Osteoblast (primary cell): ENCODE measurements at regions not wholly inside any gene's neighbourhood (a gene's known extent, or its start where the extent isn't known, plus 50 kb on each side); places are given as distances from the start of the nearest gene placed in this dataset.

ENCODE experiments used
- DNase-seq: peaks from one replicate; pipeline ENCODE4 v3.0.0; 2011; ENCODE audit warnings: low spot score, mixed read lengths; ENCODE audit not compliant: insufficient read length; ENCODE audit errors: missing footprints
- H2AFZ ChIP-seq: 2 replicates; pipeline ENCODE4 v1.6.0; 2011; ENCODE audit warnings: mild to moderate bottlenecking, low read length
- H3K27ac ChIP-seq: 2 replicates; pipeline ENCODE4 v1.5.1; 2011; ENCODE audit warnings: mild to moderate bottlenecking, low read depth, low read length, moderate library complexity
- H3K27me3 ChIP-seq: 2 replicates; pipeline ENCODE4 v1.6.0; 2012; ENCODE audit warnings: mild to moderate bottlenecking, control low read depth, inconsistent platforms, low read length, moderate library complexity; ENCODE audit not compliant: insufficient read depth
- H3K36me3 ChIP-seq: 2 replicates; pipeline ENCODE4 v1.5.1; 2011; ENCODE audit warnings: mild to moderate bottlenecking, low read length, control low read depth, moderate library complexity; ENCODE audit not compliant: insufficient read depth
- H3K4me1 ChIP-seq: 2 replicates; pipeline ENCODE4 v1.5.1; 2011; ENCODE audit warnings: mild to moderate bottlenecking, low read length, control low read depth, moderate library complexity; ENCODE audit not compliant: insufficient read depth
- H3K4me2 ChIP-seq: 2 replicates; pipeline ENCODE4 v1.6.0; 2011; ENCODE audit warnings: mild to moderate bottlenecking, low read length; ENCODE audit not compliant: insufficient read depth
- H3K4me3 ChIP-seq: fragments of 200-600 bp; sonication (generic); 3 replicates; pipeline ENCODE4 v1.5.1; 2012; ENCODE audit warnings: mild to moderate bottlenecking, low read length, inconsistent platforms; ENCODE audit not compliant: insufficient read depth
- H3K79me2 ChIP-seq: 2 replicates; pipeline ENCODE4 v1.6.0; 2012; ENCODE audit warnings: mild to moderate bottlenecking, low read length, control low read depth, inconsistent platforms; ENCODE audit not compliant: insufficient read depth
- H3K9me3 ChIP-seq: 2 replicates; pipeline ENCODE4 v1.5.1; 2011; ENCODE audit warnings: low read depth, low read length, control low read depth
- H4K20me1 ChIP-seq: 2 replicates; pipeline ENCODE4 v1.6.0; 2012; ENCODE audit warnings: mild to moderate bottlenecking, low read length, control low read depth; ENCODE audit not compliant: insufficient read depth
- TF ChIP-seq, protein P1 (sequence below): IDR thresholded peaks from 2 replicates; pipeline ENCODE4 v1.5.1; 2011; ENCODE audit warnings: mild to moderate bottlenecking, low read depth, low read length, moderate library complexity; ENCODE audit errors: extremely low read depth

DNA sequence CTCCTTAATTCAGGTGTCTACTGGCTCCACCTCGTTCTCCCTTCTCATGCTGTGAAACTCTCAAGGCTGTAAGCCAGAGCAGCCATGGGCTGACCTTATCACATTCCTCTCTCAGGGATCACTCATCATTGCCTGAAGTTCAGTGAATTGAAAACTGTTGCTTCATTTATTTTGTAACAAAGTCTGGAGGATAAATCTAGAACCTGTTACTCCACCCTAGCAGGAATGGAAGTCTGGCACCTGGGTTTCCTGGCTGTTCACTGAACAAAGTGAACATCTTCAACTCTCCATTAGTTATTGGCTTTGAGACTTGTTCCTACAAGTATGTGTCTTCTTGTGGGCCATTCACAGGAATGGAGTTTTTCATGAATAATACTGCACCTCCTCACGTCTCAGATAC is 584.1 kb downstream of the PTPRU start:
- no peak overlapping the region for H3K4me3 ChIP-seq
- H3K36me3 ChIP-seq, result no peaks in the 10 kb centered on the region
- H3K79me2 ChIP-seq, result no peaks in the 10 kb centered on the region
- no peaks in the 10 kb centered on the region for H3K9me3 ChIP-seq
- DNase-seq, result no peak
- no peaks in the 10 kb centered on the region for H3K4me1 ChIP-seq
- TF ChIP-seq, protein P1, sequence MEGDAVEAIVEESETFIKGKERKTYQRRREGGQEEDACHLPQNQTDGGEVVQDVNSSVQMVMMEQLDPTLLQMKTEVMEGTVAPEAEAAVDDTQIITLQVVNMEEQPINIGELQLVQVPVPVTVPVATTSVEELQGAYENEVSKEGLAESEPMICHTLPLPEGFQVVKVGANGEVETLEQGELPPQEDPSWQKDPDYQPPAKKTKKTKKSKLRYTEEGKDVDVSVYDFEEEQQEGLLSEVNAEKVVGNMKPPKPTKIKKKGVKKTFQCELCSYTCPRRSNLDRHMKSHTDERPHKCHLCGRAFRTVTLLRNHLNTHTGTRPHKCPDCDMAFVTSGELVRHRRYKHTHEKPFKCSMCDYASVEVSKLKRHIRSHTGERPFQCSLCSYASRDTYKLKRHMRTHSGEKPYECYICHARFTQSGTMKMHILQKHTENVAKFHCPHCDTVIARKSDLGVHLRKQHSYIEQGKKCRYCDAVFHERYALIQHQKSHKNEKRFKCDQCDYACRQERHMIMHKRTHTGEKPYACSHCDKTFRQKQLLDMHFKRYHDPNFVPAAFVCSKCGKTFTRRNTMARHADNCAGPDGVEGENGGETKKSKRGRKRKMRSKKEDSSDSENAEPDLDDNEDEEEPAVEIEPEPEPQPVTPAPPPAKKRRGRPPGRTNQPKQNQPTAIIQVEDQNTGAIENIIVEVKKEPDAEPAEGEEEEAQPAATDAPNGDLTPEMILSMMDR, result no peak
- H3K4me2 ChIP-seq, result no peak overlapping the region
- H2AFZ ChIP-seq, result no peak overlapping the region
- no peaks in the 10 kb centered on the region for H3K27me3 ChIP-seq
- H4K20me1 ChIP-seq, result no peaks in the 10 kb centered on the region
- H3K27ac ChIP-seq, result no peak overlapping the region

DNA sequence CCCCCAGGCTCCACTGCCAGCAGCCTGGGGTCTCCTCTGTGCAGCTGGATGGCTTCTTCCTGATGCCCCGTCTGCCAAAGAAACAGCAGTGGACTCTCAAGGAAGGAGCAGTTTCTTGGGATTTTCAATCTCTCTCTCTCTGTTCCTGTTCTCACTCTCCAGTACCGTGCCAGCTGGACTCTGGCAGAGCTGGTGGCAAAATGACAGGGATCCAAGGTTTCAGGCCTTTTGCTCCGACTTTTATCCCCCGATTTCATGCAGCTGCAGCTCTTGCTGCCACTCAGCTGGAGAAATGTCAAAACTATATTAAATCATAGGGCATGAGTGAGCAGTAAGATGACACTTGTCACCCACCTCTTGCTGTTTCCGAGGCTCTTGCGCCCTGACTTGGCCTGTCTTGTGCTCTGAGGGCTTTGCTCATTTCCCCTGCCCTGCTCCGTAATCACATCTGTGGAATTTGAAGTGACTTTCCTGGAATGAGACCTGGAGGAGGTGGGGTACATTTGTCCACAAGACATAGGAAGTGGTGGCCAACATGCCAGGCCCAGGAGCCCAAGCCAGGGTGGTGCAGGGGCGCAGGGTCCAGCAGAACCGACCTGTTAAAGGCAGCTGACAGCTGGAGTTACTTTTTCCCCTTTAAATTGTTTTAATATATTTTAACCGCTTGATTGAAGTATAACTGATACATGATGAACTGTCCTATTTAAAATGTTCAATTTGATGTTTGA is 576.2 kb downstream of the PTPRU start:
- H3K36me3 ChIP-seq, result no peaks in the 10 kb centered on the region
- no peaks in the 10 kb centered on the region for H3K4me1 ChIP-seq
- no peaks in the 10 kb centered on the region for H3K9me3 ChIP-seq
- TF ChIP-seq, protein P1, result no peak
- H3K79me2 ChIP-seq, result no peaks in the 10 kb centered on the region
- H3K4me2 ChIP-seq, result no peak overlapping the region
- H2AFZ ChIP-seq, result no peak overlapping the region
- H3K4me3 ChIP-seq, result no peak overlapping the region
- no peaks in the 10 kb centered on the region for H3K27me3 ChIP-seq
- H3K27ac ChIP-seq, result no peak overlapping the region
- no peaks in the 10 kb centered on the region for H4K20me1 ChIP-seq
- no peak for DNase-seq

DNA sequence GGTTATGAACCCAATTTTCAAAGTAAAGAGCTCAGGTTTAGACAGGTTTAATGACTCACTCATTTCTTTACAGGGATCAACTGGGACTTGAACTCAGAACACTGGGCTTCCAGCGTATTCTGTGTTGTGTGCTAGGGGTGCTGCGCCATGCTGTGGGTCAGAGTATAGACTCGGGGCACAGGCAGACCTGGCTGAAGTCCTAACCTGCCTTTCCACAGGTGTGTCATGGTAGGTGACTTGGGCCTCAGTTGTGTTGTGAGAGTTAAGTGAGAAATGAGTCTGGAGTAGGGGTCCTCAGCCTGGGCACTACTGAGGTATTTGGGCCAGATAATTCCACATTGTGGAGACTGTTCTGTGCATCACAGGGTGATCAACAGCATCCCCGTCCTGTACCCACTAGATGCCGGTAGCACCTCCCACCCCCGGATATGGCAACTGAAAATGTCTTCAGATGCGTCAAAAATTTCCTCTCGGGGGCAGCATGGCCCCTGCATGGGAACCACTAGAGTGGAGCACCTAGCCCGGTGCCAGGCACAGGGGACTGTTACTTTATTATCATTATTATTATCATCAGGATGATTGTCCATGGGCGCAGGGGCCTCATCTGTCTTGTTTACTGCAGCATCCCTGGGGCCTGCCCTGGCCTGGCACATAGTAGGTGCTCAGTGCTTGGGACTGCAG is 575.5 kb downstream of the PTPRU start:
- H3K79me2 ChIP-seq, result no peaks in the 10 kb centered on the region
- H3K4me2 ChIP-seq, result no peak overlapping the region
- TF ChIP-seq, protein P1, result no peak
- H3K4me3 ChIP-seq, result no peak overlapping the region
- H3K36me3 ChIP-seq, result no peaks in the 10 kb centered on the region
- H2AFZ ChIP-seq, result no peak overlapping the region
- DNase-seq, result no peak
- H4K20me1 ChIP-seq, result no peaks in the 10 kb centered on the region
- H3K27ac ChIP-seq, result no peak overlapping the region
- H3K27me3 ChIP-seq, result no peaks in the 10 kb centered on the region
- H3K9me3 ChIP-seq, result no peaks in the 10 kb centered on the region
- no peaks in the 10 kb centered on the region for H3K4me1 ChIP-seq

DNA sequence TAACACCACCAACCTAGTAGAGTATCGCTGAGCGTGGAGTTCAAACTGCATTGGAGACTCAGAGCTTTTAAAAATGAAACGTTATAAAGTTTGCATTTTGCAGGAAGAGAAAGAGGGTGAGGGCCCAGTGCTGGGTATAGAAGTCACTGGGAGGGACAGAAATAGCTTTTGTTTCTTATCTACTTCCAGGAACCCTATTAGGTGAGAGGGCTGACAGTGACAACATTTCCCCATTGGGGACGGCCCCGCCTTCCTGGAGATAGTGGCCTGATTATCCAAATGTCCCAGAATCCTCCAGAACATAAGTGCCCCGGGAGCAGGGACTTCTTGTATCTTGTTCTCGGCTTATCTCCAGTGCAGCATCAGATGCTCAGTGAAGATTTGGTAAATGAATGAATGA is 574.9 kb downstream of the PTPRU start:
- Histone ChIP-seq H3K4me1 (no peaks in the 10 kb centered on the region), H2AFZ (no peak overlapping the region), H3K4me2 (no peak overlapping the region), H3K27ac (no peak overlapping the region), H3K79me2 (no peaks in the 10 kb centered on the region), H3K27me3 (no peaks in the 10 kb centered on the region), H3K4me3 (no peak overlapping the region), H3K36me3 (no peaks in the 10 kb centered on the region), H3K9me3 (no peaks in the 10 kb centered on the region), H4K20me1 (no peaks in the 10 kb centered on the region)
- TF ChIP-seq, protein P1, result no peak
- DNase-seq, result no peak
